Activated T-cell treated with anti-CD3 and anti-CD28 coated beads for 24 hours (primary cell): ENCODE measurements at regions not wholly inside any gene's neighbourhood (a gene's known extent, or its start where the extent isn't known, plus 50 kb on each side); places are given as distances from the start of the nearest gene placed in this dataset.

Experiments used
- DNase-seq: peaks from one replicate; pipeline ENCODE4 v3.0.0-alpha.2; 2020; ENCODE audit warnings: low read depth

DNA sequence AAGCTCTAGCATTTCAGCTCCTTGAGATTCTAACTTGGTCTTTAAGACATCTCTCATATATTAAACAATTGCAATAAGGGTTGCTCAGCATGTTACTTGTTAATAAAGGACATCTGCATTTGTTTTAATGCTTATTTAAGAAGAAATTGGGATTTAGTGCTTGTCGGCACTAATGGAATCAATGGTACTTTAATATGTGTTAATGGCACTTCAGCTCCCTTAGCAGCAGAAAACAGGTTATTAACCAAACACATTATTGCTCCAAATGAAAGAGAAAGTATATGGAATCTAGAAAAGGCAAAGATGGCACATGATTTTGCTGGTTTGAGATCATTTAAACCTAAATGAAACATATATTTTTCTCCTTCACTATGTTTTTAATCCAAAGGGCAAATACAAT lies 137.3 kb upstream of the GOLIM4 start:
- DNase-seq, result no peak

DNA sequence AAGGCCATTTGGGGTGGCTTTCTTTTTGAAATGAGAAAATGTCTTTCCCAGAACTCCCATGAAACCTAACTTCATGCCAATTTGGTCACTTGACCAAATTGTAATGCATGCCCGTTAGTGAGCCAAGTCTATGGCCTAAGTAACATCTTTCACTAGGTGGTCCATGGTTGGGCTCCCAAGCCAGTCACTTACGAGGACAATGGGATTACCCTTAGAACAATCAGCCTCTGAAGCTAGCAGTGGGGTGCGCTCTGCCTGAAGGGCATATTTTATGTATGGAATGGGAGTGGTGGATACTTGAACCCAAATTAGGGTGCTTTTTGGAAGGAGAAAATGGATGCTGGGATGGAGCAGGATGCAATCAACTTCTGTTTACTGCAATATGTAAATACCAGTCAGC lies 127.4 kb upstream of the GOLIM4 start:
- DNase-seq, result no peak

DNA sequence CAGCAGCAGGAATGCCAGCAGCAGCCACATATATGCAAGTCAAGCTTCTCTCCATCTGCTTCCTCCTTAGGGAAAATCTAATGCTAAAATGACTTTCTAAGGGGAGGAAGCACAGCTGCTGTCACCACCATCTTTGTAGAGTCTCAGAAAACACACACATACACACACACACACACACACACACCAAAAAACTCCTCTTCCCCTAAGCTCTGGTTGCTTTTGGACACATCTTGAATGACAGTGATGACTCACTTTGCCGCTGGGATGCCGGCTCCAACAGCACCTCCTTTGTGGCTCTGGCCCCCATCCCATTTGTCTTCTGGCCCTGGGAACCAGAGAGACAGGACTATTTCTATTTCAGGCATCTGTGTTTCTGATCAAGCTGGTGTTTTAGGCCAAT lies 124.8 kb upstream of the GOLIM4 start:
- no peak for DNase-seq

DNA sequence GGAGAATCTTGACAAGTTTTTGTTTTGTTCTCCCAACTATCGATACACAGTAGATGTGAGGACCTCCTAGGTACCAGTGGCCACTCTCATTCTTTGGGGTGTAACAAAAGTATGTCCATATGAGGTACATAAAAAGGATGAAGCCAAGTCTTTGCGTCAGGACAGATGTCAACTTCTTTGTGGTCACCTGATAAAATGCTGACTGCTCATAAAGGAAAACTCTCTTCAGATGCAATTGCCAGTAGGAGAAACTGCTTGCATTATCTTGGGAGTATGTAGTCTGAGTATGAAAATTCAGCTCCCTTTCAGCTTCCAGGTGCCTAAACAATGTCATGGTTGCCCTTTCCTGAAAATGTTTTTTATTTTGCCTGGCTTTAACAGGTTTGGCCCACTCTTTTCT lies 123.8 kb upstream of the GOLIM4 start:
- DNase-seq, result no peak

DNA sequence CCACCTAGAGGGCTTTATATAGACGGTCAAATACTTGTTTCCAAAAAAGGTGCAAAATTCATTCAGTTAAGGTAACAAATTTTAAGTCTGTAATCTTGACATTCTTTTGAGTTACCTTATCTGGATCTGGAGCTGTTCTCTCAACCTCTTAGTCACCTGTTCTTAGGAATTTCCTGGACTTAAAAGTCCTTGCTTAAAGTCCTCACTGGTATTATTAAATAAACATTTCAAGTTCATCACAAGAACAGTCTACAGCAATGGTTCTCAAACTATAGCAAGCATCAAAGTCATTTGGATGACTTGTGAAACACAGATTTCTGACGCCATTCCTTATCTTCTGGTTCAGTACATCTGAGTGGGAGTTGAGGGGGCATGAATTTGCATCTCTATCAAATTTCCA lies 122.9 kb upstream of the GOLIM4 start:
- no peak for DNase-seq

DNA sequence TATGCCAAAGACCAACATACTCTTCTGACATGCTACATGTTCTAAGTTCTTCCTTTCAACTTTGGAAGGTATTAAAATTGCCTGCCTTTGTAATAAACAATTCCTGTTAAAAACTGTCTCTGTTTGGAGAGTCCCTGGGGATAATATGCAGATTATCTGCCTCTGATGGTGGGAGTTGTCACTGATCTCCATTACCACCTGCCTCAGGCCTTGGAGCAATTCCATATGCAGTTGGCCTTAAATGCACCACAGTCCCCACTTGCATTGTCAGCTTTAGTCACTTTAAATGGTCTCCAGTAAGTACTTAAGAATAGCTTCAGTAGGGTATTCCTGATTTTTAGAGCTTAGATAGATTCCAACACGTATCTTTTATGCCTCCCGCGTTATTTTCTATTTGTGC lies 121.1 kb upstream of the GOLIM4 start:
- no peak for DNase-seq

DNA sequence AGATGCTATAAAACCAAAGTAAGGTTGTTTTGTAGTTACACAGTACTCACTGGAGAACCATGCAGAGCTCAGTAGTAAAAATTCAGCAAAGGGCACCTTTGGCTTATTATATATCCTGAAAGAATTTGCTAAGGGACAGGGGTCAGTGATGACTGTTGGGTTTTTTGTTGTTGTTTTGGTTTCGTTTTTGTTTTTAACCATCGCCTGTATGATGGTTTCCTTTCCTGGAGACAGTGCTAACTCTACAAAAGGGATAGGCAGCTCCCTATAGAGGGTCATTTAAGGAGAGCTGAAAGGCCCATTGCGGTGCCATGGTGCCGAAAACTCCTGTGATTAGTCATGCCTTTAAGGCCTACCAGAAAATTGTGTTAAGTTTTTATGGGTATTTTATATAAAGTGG lies 118.2 kb upstream of the GOLIM4 start:
- DNase-seq, result no peak

DNA sequence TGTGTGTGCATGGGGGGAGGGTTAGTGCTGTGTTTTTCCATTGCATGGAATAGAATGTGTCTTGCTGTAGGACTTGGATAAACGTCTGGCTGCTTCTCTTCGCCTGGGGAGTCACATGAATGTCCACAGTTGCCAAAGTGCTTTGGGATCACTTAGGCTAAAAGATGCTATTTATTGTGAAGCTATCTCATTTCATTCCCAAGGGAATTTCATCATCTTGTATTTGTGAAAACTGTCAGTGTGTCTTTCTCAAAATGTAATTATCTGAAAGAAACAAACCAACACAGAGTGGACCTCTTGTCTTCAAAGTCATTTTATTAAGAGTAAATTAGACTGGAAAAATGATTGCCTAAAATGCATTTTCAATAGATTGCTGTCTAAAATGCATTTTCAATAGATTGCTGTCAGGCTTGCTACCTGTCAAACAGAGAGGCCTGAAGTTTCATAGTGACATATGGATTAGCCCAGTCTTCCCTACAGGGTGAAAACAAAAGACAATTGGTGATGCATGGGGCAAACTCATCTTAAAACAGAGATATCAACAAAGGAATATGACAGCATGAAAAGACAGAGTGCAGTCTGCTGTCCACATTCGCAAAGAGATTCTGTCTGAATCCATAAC lies 117.1 kb upstream of the GOLIM4 start:
- DNase-seq, result no peak

DNA sequence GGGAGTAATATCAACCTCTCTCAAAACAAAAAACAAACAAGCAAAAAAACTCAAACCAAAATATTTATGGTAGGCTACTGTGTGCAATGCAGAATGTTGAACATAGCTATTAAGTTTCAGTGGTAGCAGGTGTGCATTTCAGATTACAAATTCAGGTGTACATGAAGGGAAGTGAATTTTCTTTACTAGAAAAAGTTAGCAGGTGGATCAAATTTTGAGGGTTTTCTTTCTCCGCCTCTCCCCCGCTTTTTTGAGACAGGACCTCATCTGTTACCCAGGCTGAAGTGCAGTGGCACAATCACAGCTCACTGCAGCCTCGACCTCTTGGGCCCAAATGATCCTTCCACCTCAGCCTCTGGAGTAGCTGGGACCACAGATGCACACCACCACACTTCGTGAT lies 109.7 kb upstream of the GOLIM4 start:
- no peak for DNase-seq

DNA sequence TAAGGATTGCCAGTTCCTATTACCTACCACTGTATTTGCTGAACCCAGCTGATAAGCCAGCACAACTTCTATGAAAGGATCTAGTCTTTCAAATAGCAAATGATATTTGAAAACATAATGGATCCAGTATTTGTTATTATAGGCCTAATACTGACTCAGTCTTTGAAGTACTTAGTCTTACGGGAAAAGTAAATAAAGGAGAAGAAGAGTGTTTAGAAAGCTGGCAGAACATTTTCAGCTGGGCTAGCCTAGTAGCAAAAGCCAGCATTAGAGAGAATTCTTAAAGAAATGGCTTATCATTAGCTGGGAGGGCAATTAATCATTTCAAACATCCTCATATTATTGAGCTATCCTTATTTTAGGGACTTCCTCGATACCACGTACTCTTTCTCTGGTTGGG lies 101.4 kb upstream of the GOLIM4 start:
- no peak for DNase-seq

DNA sequence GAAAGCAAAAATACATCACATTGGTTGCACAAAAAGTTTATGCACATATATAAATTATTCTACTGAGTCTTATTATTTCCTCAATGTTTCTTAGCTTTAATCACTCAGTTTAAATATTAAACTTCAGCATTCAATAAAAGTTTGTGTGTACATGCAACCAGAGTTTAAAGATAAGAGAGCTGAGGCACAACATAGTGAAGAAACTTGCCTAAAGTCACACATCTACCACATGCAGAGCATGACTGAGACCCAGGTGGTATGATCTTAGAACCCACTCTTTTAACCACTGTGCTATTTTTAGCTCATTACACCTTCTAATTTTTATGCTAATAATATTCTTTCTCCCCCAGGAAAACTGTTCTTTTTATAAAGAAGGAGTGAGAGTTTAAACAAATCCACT lies 96.1 kb upstream of the GOLIM4 start:
- no peak for DNase-seq

DNA sequence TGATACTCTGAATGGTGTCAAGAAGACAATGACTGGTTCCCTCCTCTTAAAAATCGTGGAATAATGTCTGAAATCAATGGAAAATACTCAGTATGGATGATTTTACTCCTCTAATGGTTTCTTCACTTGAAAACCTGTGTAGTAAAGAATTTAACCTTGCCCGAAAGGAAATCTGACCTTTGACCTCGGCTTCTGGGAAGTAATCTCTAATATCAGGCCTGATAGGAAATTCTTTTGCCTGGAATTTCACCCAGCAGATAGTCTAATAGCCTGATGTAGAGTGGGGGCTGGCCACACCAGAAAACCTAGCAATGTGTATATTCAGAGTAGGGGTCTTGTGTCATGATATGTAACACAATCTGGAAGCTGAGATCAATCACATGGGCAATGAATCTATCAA lies 91.5 kb upstream of the GOLIM4 start:
- no peak for DNase-seq

DNA sequence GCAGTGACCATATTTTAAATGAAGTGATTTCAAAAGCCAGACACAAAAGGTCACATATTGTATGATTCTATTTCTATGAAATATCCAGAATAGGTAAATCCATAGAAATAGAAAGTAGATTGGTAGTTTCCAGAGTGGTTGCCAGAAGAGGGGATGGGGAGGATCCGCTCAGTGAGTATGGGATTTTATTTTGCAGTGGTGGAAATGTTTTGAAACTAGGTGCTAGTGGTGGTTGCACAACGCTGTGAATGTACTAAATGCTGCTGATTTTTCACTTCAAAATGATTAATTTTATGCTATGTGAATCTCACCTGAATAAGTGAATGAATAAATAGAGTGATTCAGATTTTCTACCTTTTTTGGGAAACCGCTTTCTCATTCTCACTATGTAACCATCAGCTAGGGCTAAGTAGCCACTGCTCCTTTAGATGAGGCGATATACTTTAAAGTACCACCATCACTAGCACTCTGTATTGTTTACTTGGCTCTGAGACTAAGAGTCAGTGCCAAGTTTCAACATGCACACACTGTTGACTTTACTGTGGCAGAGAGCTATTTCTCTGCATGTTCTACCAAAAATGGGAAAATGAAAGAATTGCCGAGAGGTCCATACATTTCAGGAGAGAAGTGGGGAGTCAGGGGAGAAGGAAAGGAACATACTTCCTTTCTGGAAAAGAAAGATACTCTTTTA lies 90.7 kb upstream of the GOLIM4 start:
- no peak for DNase-seq

DNA sequence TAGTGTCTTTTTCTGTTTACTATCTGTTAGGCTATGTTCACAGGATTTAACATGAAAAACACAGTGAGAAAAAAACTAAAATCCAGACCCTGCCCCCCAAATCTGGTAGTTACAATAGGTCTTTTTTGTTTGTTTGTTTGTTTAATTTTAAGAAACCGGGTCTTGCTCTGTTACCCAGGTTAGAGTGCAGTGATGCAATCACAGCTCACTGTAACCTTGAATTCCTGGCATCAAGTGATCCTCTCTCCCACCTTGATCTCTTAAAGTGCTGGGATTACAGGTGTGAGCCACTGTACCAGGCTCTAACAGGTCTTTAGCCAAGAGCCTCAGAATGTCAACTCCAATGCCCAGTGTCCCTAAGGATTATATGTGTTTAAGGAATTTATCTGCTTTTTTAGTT lies 88.0 kb upstream of the GOLIM4 start:
- DNase-seq, result no peak

DNA sequence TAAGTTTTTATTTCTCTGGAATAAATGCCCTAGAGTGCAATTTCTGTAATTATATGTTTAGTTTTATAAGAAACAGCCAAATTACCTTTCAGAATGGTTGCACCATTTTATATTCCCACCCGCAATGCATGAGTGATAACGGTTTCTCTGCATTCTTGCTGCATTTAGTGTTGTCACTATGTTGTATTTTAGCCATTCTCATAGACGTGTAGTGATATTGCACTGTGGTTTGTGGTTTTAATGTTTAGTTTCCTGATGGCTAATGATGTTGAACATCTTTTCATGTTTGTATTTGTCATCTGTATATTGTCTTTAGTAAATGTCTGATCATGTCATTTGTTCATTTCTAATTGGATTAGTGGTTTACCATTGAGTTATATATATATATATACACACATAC lies 73.0 kb upstream of the GOLIM4 start:
- no peak for DNase-seq

DNA sequence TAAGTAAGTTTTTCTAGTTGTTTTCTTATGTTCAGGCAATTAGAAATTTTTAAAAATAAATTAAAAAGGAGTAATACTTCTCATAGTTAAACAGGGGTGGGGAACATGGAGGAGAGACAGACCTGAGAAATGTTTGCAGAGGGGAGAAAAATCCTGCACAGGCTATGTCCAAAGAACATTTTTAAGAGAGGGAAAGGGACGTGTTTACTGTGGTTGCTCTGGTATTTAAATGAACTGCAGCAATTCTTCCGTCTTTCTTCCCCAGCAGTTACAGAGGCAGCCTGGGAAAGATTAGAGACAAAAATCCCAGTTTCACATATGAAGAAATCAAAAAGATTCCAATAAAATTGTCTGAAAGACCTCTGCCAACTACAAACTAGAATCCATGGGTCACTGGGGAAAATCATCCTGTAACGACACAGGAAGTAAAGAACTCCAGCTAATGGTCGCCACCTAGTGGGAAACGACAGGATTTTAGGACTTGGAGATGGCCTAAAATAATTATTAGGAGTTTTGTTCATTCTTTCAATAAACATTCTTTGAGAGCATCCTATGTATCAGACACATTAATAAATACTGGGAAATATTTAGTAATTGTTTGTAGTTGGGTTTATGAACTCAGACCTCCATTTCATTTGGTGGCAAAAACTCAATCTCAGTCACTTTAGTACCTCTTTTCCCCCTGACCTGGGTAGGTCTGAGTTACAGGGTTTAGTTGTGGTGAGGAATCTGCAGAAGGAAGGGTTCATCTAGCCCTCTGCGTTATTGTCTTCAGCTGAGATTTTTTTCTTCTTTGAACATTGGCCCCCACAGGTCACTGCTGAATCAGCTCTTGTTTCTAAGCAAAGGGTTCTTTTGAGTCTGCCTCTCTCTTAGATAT lies 69.9 kb upstream of the GOLIM4 start:
- peak; percentile 7 for DNase-seq

DNA sequence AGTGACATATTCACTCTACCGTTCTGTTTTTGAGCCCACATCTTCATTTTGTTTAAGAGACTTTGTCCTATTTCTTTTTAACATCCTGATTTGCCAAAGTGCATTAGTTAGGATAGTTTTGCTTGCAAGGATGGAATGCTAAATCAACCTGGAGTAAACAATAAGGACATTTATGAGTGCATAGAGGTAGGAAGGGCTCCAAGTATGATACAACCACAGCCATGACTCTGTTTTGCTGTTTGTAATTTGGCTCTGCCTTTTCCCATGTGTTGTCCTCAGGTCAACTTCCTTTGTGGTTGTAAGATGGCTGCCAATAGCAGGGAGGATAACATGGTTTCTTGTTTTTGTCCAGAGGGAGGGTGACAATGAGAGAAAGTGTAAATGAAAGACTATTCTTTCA lies 66.4 kb upstream of the GOLIM4 start:
- DNase-seq, result no peak

DNA sequence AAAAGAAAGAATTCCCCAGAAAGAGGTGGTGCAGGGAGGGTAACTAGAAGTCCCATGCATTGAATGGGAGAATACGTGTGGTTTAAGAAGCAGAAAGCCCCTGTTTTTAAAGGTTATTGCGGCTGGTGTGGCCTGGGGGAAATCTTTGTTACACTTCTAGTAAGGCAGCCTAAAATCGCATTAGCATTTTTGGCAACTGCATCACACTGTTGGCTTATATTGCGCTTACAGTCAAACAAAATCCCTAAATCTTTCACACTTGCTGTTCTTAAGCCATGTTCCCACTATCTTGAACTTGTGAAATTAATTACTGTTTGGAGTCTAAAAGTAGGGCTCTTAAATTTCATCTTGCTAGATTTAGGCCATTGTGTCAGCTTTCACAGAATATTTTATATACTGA lies 66.0 kb upstream of the GOLIM4 start:
- no peak for DNase-seq

DNA sequence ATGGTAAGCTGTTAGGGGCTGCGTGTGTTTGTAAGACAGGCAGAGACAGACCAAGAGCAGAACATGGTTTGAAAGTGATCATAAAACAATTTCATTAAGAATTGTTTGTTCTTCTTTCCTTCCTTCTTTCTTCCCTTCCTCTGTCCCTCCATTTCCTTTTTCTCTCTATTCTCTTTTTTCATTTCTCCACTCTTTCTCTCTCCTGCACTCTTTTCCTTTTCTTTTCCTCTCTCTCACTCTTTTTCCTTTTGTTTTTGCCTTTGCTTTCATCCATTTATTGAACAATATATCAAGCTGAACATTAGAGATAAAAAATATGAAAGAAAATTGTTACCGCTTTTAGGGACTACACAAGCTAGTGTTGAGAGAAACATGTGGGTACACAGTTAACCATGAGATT lies 62.2 kb upstream of the GOLIM4 start:
- DNase-seq, result no peak

DNA sequence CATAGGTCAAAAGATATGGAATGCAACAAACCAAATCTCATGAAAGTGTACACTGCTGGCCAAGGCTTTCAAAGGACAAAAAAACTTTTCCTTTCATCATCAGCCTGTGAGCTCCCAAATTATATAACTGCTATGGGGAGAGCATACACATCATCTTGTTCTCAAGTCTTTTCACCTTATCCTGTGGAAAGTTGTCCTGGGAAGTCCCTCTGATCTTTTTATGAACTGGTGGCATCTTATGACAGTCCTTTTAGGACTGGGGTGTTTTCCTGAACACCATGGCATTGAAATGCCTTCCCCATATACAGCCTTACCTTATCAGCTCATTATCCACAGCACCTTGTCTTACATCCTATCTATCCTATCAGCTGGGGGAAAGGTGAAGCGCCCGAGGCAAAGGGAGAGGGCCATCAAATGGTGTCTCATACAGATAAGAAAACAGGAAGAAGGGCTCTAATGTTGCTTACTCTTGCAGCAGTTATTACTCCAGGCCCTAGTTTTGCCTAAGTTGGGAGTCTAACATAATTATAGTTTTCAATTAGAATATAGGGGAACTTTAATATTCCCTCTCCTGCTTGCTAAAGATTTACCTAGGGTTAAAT lies 61.5 kb upstream of the GOLIM4 start:
- no peak for DNase-seq

DNA sequence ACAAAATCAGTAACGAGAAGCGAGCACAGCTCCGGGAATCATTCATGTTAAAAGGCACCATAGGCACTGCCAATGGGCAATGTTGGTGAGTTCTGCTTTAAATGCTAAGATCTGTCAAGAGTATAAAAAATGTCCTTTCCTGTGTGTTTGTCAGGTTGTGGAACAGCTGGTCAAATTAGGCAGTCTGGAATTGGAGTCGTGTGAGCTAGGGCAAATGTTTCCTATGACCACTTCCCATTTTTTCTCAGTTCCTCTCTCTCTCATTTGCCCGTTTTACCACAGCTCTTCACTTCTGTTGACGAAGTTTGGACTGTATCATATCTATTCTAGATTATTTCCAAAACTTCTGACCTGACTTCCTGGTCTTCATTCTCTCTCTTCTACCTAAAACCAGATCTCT lies 60.8 kb upstream of the GOLIM4 start:
- DNase-seq, result no peak

DNA sequence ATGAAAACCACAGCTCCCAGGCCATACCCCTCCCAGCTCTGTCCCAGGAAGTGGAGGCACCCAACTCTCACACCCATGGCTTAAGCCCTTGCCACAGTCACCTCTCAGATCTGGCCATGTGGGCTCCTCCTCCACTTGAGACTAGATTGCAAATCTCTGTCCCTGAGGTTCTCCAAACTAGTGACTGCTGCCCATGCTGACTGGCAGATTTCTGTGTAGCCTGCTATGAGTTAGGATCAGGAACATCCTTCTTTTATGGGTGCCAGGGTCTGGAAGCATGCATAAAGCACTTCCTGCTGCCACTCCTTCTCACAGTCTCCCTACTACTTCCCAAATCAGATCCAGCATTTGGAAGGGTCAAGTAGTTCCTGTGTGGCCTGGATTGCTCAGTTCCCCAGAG lies 59.6 kb upstream of the GOLIM4 start:
- no peak for DNase-seq

DNA sequence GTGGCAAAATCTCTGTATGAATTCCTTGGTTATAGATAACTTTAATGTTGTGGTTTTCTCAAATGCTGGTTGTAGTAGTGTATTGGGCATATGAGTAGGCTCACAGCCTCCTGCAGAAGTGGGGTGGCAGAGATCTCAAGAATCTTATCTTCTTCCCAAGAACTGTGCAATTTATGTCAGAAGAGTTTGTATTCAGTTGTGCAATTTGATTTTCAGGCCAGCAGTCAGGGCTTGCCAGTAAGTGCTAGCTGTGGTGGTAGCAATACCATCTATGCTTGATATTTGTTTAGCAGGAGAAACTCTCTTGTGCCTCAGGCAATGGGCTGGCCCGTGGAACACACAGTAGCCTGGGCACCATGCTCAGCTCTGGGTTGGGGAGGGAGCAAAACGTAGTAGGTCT lies 58.4 kb upstream of the GOLIM4 start:
- DNase-seq, result no peak
